HG03039 (cell line): ENCODE measurements at regions not wholly inside any gene's neighbourhood (a gene's known extent, or its start where the extent isn't known, plus 50 kb on each side); places are given as distances from the start of the nearest gene placed in this dataset.
"Not testable (repeated sequence)": the region's sequence is repeated elsewhere in the genome, so short reads cannot be mapped to it uniquely, and the experiment has no call there.

Experiments
- ATAC-seq: cut with Tn5 transposase; IDR thresholded peaks from one replicate; pipeline ENCODE4 v1.9.1; 2021; ENCODE audit warnings: mild to moderate bottlenecking, moderate library complexity; ENCODE audit not compliant: unreplicated experiment

GRCh38 chr15:20020588-20020987 is 521.0 kb downstream of the GOLGA6L6 start:
- ATAC-seq, result not testable (repeated sequence)

- not testable (repeated sequence) for ATAC-seq
Observed at GRCh38 chr15:20019758-20020157, 521.8 kb downstream of the GOLGA6L6 start.

GRCh38 chr15:20017581-20017980 is 524.0 kb downstream of the GOLGA6L6 start:
- ATAC-seq, result not testable (repeated sequence)

GRCh38 chr15:20016941-20017340 is 524.7 kb downstream of the GOLGA6L6 start:
- ATAC-seq, result not testable (repeated sequence)

- ATAC-seq, result not testable (repeated sequence)
Observed at GRCh38 chr15:20012837-20013236, 528.8 kb downstream of the GOLGA6L6 start.

- not testable (repeated sequence) for ATAC-seq
Observed at GRCh38 chr15:20010759-20011158, 530.8 kb downstream of the GOLGA6L6 start.

- ATAC-seq, result not testable (repeated sequence)
Observed at GRCh38 chr15:20009619-20010018, 532.0 kb downstream of the GOLGA6L6 start.

- not testable (repeated sequence) for ATAC-seq
Observed at GRCh38 chr15:20007338-20007737, 534.3 kb downstream of the GOLGA6L6 start.

GRCh38 chr15:20003471-20003870 is 538.1 kb downstream of the GOLGA6L6 start:
- ATAC-seq, result not testable (repeated sequence)

GRCh38 chr15:20002560-20002959 is 539.0 kb downstream of the GOLGA6L6 start:
- not testable (repeated sequence) for ATAC-seq

GRCh38 chr15:19996574-19997194 is 544.9 kb downstream of the GOLGA6L6 start:
- ATAC-seq, result not testable (repeated sequence)

- ATAC-seq, result not testable (repeated sequence)
Observed at GRCh38 chr15:19995296-19995695, 546.3 kb downstream of the GOLGA6L6 start.

- ATAC-seq, result no peak
Observed at GRCh38 chr15:19992428-19992827, 549.2 kb downstream of the GOLGA6L6 start.

GRCh38 chr15:19988094-19988660 is 553.4 kb downstream of the GOLGA6L6 start:
- ATAC-seq, result no peak

GRCh38 chr15:19987389-19988048 is 554.1 kb downstream of the GOLGA6L6 start:
- no peak for ATAC-seq

GRCh38 chr15:19984101-19984500 is 557.5 kb downstream of the GOLGA6L6 start:
- ATAC-seq, result no peak

- no peak for ATAC-seq
Observed at GRCh38 chr15:19974998-19975397, 566.6 kb downstream of the GOLGA6L6 start.

GRCh38 chr15:19973718-19974117 is 567.9 kb downstream of the GOLGA6L6 start:
- ATAC-seq, result no peak

- not testable (repeated sequence) for ATAC-seq
Observed at GRCh38 chr15:19972582-19972981, 569.0 kb downstream of the GOLGA6L6 start.

GRCh38 chr15:19965574-19965973 is 576.0 kb downstream of the GOLGA6L6 start:
- not testable (repeated sequence) for ATAC-seq

GRCh38 chr15:19964480-19964879 is 577.1 kb downstream of the GOLGA6L6 start:
- ATAC-seq, result not testable (repeated sequence)
